AG04450 (cell line): ENCODE measurements at regions not wholly inside any gene's neighbourhood (a gene's known extent, or its start where the extent isn't known, plus 50 kb on each side); places are given as distances from the start of the nearest gene placed in this dataset.

ENCODE experiments used
- CTCF ChIA-PET: fragments of 300-600, 350-600 bp; formaldehyde crosslinking; extraction: SDS; loops from one replicate; lab custom pipeline; 2022; ENCODE audit warnings: antibody characterized with exemption, inconsistent platforms; lab: Charles Lee
- POLR2A ChIA-PET: fragments of 350-600 bp; formaldehyde crosslinking; extraction: SDS; loops from one replicate; lab custom pipeline; 2021; ENCODE audit warnings: antibody characterized with exemption, inconsistent platforms; lab: Yijun Ruan, JAX
- DNase-seq: peaks from one replicate; pipeline ENCODE4 v3.0.0-alpha.2; 2011; ENCODE audit warnings: low read depth, low spot score
- H3K27ac ChIP-seq: one replicate; pipeline ENCODE4 v1.5.1; 2012; ENCODE audit warnings: low read depth, low read length, control low read depth
- H3K27me3 ChIP-seq: one replicate; pipeline ENCODE4 v1.6.0; 2012; ENCODE audit warnings: low read length; ENCODE audit not compliant: control insufficient read depth, insufficient read depth
- H3K4me3 ChIP-seq: 2 replicates; pipeline ENCODE4 v1.5.1; 2011; ENCODE audit warnings: mild to moderate bottlenecking, low read depth, low read length, control low read depth
- H3K9me3 ChIP-seq: 2 replicates; pipeline ENCODE4 v1.5.1; 2012; ENCODE audit warnings: low read length; ENCODE audit not compliant: control insufficient read depth, insufficient read depth
- TF ChIP-seq, protein P1 (sequence below): IDR thresholded peaks from 2 replicates; pipeline ENCODE4 v1.5.1; 2011; ENCODE audit warnings: low read depth, low read length, control low read depth, inconsistent platforms

- CTCF ChIA-PET, result no interaction called here
- H3K27ac ChIP-seq, result no peak overlapping the region
- peaks cover 6% of the 10 kb centered on the region for H3K9me3 ChIP-seq
- no peak overlapping the region for H3K4me3 ChIP-seq
- no peak for DNase-seq
- H3K27me3 ChIP-seq, result no peaks in the 10 kb centered on the region
- TF ChIP-seq, protein P1, sequence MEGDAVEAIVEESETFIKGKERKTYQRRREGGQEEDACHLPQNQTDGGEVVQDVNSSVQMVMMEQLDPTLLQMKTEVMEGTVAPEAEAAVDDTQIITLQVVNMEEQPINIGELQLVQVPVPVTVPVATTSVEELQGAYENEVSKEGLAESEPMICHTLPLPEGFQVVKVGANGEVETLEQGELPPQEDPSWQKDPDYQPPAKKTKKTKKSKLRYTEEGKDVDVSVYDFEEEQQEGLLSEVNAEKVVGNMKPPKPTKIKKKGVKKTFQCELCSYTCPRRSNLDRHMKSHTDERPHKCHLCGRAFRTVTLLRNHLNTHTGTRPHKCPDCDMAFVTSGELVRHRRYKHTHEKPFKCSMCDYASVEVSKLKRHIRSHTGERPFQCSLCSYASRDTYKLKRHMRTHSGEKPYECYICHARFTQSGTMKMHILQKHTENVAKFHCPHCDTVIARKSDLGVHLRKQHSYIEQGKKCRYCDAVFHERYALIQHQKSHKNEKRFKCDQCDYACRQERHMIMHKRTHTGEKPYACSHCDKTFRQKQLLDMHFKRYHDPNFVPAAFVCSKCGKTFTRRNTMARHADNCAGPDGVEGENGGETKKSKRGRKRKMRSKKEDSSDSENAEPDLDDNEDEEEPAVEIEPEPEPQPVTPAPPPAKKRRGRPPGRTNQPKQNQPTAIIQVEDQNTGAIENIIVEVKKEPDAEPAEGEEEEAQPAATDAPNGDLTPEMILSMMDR, result no peak
- POLR2A ChIA-PET, result no interaction called here
These were observed 136.3 kb downstream of the RNASET2 start for GRCh38 chr6:166820070-166820469.

- ChIA-PET CTCF (no interaction called here), POLR2A (no interaction called here)
- H3K4me3 ChIP-seq, result no peak overlapping the region
- H3K27ac ChIP-seq, result no peak overlapping the region
- H3K9me3 ChIP-seq, result peaks cover 5% of the 10 kb centered on the region; the same call in 1 of the 2 replicates
- TF ChIP-seq, protein P1, result no peak
- no peak for DNase-seq
- H3K27me3 ChIP-seq, result no peaks in the 10 kb centered on the region
These were observed 140.7 kb downstream of the RNASET2 start for GRCh38 chr6:166815629-166816028.

- CTCF ChIA-PET, result no interaction called here
- H3K27me3 ChIP-seq, result no peaks in the 10 kb centered on the region
- POLR2A ChIA-PET, result no interaction called here
- TF ChIP-seq, protein P1, result no peak
- H3K27ac ChIP-seq, result no peak overlapping the region
- peaks cover 5% of the 10 kb centered on the region; the same call in 1 of the 2 replicates for H3K9me3 ChIP-seq
- no peak for DNase-seq
- H3K4me3 ChIP-seq, result no peak overlapping the region
These were observed 142.0 kb downstream of the RNASET2 start for GRCh38 chr6:166814390-166814789.

DNA sequence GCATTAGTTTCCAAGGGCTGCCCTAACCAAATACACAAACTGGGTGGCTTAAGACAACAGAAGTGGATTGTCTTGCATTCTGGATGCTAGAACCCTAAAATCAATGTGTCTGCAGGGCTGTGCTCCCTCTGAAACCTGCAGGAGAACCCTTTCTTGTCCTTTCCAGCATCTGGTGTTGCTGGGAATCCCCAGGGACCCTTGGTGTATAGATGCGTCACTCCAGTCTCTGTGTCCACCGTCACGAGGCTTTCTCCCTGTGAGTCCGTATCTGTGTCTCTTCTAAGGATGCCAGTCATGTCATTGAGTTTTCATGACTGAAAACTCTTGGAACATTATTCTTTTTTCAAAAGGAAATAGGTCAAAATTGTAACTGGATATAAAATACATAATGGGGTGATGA, 142.9 kb downstream of the RNASET2 start:
- no peak overlapping the region for H3K4me3 ChIP-seq
- H3K9me3 ChIP-seq, result peaks cover 5% of the 10 kb centered on the region; the same call in 1 of the 2 replicates
- TF ChIP-seq, protein P1, result no peak
- H3K27ac ChIP-seq, result no peak overlapping the region
- POLR2A ChIA-PET, result no interaction called here
- no peaks in the 10 kb centered on the region for H3K27me3 ChIP-seq
- CTCF ChIA-PET, result no interaction called here
- no peak for DNase-seq

GRCh38 chr6:166810864-166811263, 145.5 kb downstream of the RNASET2 start:
- TF ChIP-seq, protein P1, result no peak
- ChIA-PET CTCF (no interaction called here), POLR2A (no interaction called here)
- Histone ChIP-seq H3K4me3 (no peak overlapping the region), H3K9me3 (peaks cover 15% of the 10 kb centered on the region), H3K27ac (no peak overlapping the region), H3K27me3 (no peaks in the 10 kb centered on the region)
- no peak for DNase-seq
